ENCODE measurements at regions not wholly inside any gene's neighbourhood (a gene's known extent, or its start where the extent isn't known, plus 50 kb on each side); places are given as distances from the start of the nearest gene placed in this dataset.

DNA sequence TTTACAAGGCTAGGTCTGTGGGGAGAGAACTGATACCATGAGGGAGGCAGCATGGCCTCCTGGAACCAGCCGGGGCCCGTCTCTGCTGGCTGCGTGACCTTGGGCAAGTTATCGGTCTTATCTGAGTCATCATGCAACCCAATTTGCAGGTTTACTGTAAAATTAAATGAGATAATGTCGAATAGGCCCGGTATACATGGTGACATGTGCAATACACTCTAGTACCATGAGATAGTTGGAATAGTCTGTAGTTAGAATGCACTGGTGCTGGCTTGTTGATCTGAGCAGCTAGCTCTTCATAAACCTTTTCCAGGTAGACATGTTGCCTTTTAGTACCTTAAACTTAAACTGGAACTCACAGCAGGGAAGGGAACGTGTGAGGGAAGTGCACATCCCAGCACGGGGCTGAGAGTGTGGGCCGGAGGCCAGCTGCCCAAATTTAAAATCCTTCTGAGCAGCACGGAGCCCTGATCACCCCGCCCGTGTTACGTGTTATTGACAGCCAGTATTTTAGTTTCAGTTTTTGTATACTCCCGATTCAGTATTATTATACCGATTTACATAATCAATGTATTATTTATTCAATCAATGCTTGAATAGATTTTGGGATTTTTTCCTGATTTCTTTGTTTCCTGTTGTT is 72.4 kb upstream of the HS6ST1 start:
- H3F3A ChIP-seq (ENCODE audit: insufficient read depth, low read length): peaks cover 20% of the 10 kb centered on the region
- no peak overlapping the region for H3K4me2 ChIP-seq (ENCODE audit: low read depth, low read length)
- H3K27ac ChIP-seq (ENCODE audit: low read length): no peak overlapping the region
- no peaks in the 10 kb centered on the region for H3K9me3 ChIP-seq (replicated peaks; ENCODE audit: insufficient read depth, low read length)
- H3K4me3 ChIP-seq (ENCODE audit: low read length): no peak overlapping the region
- H3K36me3 ChIP-seq (replicated peaks; ENCODE audit: insufficient read depth, low read length): no peaks in the 10 kb centered on the region
- no peaks in the 10 kb centered on the region for H3K27me3 ChIP-seq (replicated peaks; ENCODE audit: insufficient read depth, low read length)
- TF ChIP-seq EZH2 (optimal IDR thresholded peaks at IDR 0.05; ENCODE audit: low read depth, low read length) (no peak), EZH2phosphoT487 (IDR thresholded peaks at IDR 0.05; ENCODE audit: low read length) (no peak)
- TF ChIP-seq, protein P1, sequence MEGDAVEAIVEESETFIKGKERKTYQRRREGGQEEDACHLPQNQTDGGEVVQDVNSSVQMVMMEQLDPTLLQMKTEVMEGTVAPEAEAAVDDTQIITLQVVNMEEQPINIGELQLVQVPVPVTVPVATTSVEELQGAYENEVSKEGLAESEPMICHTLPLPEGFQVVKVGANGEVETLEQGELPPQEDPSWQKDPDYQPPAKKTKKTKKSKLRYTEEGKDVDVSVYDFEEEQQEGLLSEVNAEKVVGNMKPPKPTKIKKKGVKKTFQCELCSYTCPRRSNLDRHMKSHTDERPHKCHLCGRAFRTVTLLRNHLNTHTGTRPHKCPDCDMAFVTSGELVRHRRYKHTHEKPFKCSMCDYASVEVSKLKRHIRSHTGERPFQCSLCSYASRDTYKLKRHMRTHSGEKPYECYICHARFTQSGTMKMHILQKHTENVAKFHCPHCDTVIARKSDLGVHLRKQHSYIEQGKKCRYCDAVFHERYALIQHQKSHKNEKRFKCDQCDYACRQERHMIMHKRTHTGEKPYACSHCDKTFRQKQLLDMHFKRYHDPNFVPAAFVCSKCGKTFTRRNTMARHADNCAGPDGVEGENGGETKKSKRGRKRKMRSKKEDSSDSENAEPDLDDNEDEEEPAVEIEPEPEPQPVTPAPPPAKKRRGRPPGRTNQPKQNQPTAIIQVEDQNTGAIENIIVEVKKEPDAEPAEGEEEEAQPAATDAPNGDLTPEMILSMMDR (IDR thresholded peaks at IDR 0.05; ENCODE audit: low read length): no peak
- no peak overlapping the region for H2AFZ ChIP-seq (ENCODE audit: low read length)
- no peak for DNase-seq
- peaks cover 26% of the 10 kb centered on the region for H3K4me1 ChIP-seq (ENCODE audit: low read length)
- no peak overlapping the region for H3K9ac ChIP-seq (ENCODE audit: low read length)
- H4K20me1 ChIP-seq (ENCODE audit: insufficient read depth, low read length): no peaks in the 10 kb centered on the region
- no peaks in the 10 kb centered on the region for H3K9me2 ChIP-seq (replicated peaks; ENCODE audit: insufficient read depth, low read length)
- H3K79me2 ChIP-seq (ENCODE audit: low read length): no peaks in the 10 kb centered on the region

DNA sequence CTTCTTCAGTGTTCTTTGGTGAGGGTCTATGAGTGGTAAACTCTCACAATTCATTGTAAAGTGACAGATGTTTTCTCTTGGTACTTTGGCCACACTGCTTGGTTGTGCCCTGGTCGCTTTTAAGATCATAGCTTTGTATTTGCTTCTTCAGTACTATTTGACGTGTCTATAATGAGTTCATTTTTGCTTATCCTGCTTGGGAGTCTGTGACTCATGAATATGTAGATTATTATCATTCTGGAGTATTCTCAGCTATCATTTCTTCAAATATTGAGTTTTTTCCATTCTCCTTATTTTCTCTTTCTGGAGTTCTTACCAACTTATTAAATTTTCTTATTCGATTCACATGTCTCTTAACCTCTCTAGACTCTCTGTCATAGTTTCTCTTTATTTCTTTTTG is 73.0 kb upstream of the HS6ST1 start:
- Histone ChIP-seq H3F3A (ENCODE audit: insufficient read depth, low read length) (peaks cover 20% of the 10 kb centered on the region), H3K4me3 (ENCODE audit: low read length) (no peak overlapping the region), H3K36me3 (replicated peaks; ENCODE audit: insufficient read depth, low read length) (no peaks in the 10 kb centered on the region), H3K27me3 (replicated peaks; ENCODE audit: insufficient read depth, low read length) (no peaks in the 10 kb centered on the region), H4K20me1 (ENCODE audit: insufficient read depth, low read length) (no peaks in the 10 kb centered on the region), H3K9ac (ENCODE audit: low read length) (no peak overlapping the region), H3K4me2 (ENCODE audit: low read depth, low read length) (no peak overlapping the region), H3K79me2 (ENCODE audit: low read length) (no peaks in the 10 kb centered on the region), H3K9me2 (replicated peaks; ENCODE audit: insufficient read depth, low read length) (no peaks in the 10 kb centered on the region), H3K27ac (ENCODE audit: low read length) (no peak overlapping the region), H3K9me3 (replicated peaks; ENCODE audit: insufficient read depth, low read length) (no peaks in the 10 kb centered on the region), H2AFZ (ENCODE audit: low read length) (no peak overlapping the region), H3K4me1 (ENCODE audit: low read length) (peaks cover 26% of the 10 kb centered on the region)
- TF ChIP-seq EZH2phosphoT487 (IDR thresholded peaks at IDR 0.05; ENCODE audit: low read length) (no peak), EZH2 (optimal IDR thresholded peaks at IDR 0.05; ENCODE audit: low read depth, low read length) (no peak)
- TF ChIP-seq, protein P1 (IDR thresholded peaks at IDR 0.05; ENCODE audit: low read length): no peak
- no peak for DNase-seq

DNA sequence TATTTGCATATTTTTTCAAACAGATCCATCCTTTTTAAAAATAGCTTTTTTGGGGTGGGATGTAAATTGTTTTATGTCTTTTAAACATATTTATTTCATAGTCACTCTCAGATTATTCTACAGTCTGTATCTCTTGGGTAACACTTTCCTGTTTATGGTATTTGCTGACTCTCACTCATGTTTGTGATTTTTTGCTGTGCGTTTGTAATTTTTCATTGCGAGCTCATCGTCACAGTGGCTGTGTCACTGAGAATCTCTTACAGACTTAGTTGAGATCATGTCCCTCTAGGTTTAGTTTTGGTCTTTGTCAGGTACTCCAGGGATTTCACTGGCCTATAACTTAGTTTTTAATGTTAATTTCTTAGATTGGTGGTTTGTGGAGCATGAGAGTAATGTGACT is 73.5 kb upstream of the HS6ST1 start:
- no peaks in the 10 kb centered on the region for H3K79me2 ChIP-seq (ENCODE audit: low read length)
- H3K27ac ChIP-seq (ENCODE audit: low read length): no peak overlapping the region
- H3K9ac ChIP-seq (ENCODE audit: low read length): no peak overlapping the region
- H3K9me2 ChIP-seq (replicated peaks; ENCODE audit: insufficient read depth, low read length): no peaks in the 10 kb centered on the region
- no peak overlapping the region for H2AFZ ChIP-seq (ENCODE audit: low read length)
- no peaks in the 10 kb centered on the region for H3K9me3 ChIP-seq (replicated peaks; ENCODE audit: insufficient read depth, low read length)
- H4K20me1 ChIP-seq (ENCODE audit: insufficient read depth, low read length): no peaks in the 10 kb centered on the region
- H3K4me2 ChIP-seq (ENCODE audit: low read depth, low read length): no peak overlapping the region
- no peak for TF ChIP-seq EZH2 (optimal IDR thresholded peaks at IDR 0.05; ENCODE audit: low read depth, low read length)
- TF ChIP-seq, protein P1 (IDR thresholded peaks at IDR 0.05; ENCODE audit: low read length): no peak
- no peak for TF ChIP-seq EZH2phosphoT487 (IDR thresholded peaks at IDR 0.05; ENCODE audit: low read length)
- H3K36me3 ChIP-seq (replicated peaks; ENCODE audit: insufficient read depth, low read length): no peaks in the 10 kb centered on the region
- DNase-seq: no peak
- H3K27me3 ChIP-seq (replicated peaks; ENCODE audit: insufficient read depth, low read length): no peaks in the 10 kb centered on the region
- peaks cover 22% of the 10 kb centered on the region for H3K4me1 ChIP-seq (ENCODE audit: low read length)
- H3F3A ChIP-seq (ENCODE audit: insufficient read depth, low read length): peaks cover 20% of the 10 kb centered on the region
- H3K4me3 ChIP-seq (ENCODE audit: low read length): no peak overlapping the region
